Keratinocyte (primary cell): ENCODE measurements at regions not wholly inside any gene's neighbourhood (a gene's known extent, or its start where the extent isn't known, plus 50 kb on each side); places are given as distances from the start of the nearest gene placed in this dataset.
A peak's percentile ranks its signal among the peaks of the same experiment; 100 is the strongest.

Experiments used
- DNase-seq: peaks from one replicate; pipeline ENCODE4 v3.0.0-alpha.2; 2011; ENCODE audit warnings: low read depth, missing footprints, low spot score
- FAIRE-seq: peaks from 2 replicates; lab custom pipeline; 2011; peaks lifted over from hg19 to GRCh38; lab: Jason Lieb, UNC
- H2AFZ ChIP-seq: 2 replicates; pipeline ENCODE4 v1.6.0; 2012; ENCODE audit warnings: low read length, control low read depth, inconsistent platforms; ENCODE audit not compliant: control insufficient read depth
- H3K27ac ChIP-seq: 2 replicates; pipeline ENCODE4 v1.5.1; 2011; ENCODE audit warnings: low read length; ENCODE audit not compliant: control insufficient read depth, insufficient read depth
- H3K27me3 ChIP-seq: 3 replicates; pipeline ENCODE4 v1.6.0; 2011; ENCODE audit warnings: low read length; ENCODE audit not compliant: control insufficient read depth, insufficient read depth; ENCODE audit errors: extremely low read depth
- H3K36me3 ChIP-seq, 2 experiments: 2 replicates in 1 of 2; 3 replicates in 1 of 2; pipeline ENCODE4 v1.5.1; 2011; ENCODE audit warnings: low read length in 2 of 2, mild to moderate bottlenecking in 1 of 2; ENCODE audit not compliant: control insufficient read depth in 2 of 2, insufficient read depth in 2 of 2; ENCODE audit errors: extremely low read depth in 1 of 2
- H3K4me1 ChIP-seq: 3 replicates; pipeline ENCODE4 v1.5.1; 2011; ENCODE audit warnings: low read length; ENCODE audit not compliant: control insufficient read depth, insufficient read depth; ENCODE audit errors: extremely low read depth
- H3K4me2 ChIP-seq: 3 replicates; pipeline ENCODE4 v1.6.0; 2011; ENCODE audit warnings: low read depth, low read length; ENCODE audit not compliant: control insufficient read depth, insufficient read depth; ENCODE audit errors: extremely low read depth
- H3K4me3 ChIP-seq, 3 experiments: fragments of 200-600 bp in 1 of 3; sonication (generic) in 1 of 3; 2 replicates in 2 of 3; 3 replicates in 1 of 3; pipeline ENCODE4 v1.5.1; 2011 to 2016; ENCODE audit warnings: low read length in 3 of 3, mild to moderate bottlenecking in 3 of 3, control low read depth in 2 of 3, inconsistent platforms in 1 of 3, low read depth in 1 of 3, mixed read lengths in 1 of 3, mixed run types in 1 of 3, moderate library complexity in 1 of 3; ENCODE audit not compliant: control insufficient read depth in 2 of 3, insufficient read depth in 2 of 3; ENCODE audit errors: extremely low read depth in 1 of 3
- H3K79me2 ChIP-seq: 2 replicates; pipeline ENCODE4 v1.6.0; 2012; ENCODE audit warnings: low read length; ENCODE audit not compliant: control insufficient read depth, insufficient read depth
- H3K9ac ChIP-seq: 3 replicates; pipeline ENCODE4 v1.6.0; 2011; ENCODE audit warnings: low read length; ENCODE audit not compliant: control insufficient read depth, insufficient read depth; ENCODE audit errors: extremely low read depth
- H3K9me1 ChIP-seq: 3 replicates; pipeline ENCODE4 v1.6.0; 2011; ENCODE audit warnings: low read length; ENCODE audit not compliant: control insufficient read depth, insufficient read depth; ENCODE audit errors: extremely low read depth
- H3K9me3 ChIP-seq: 2 replicates; pipeline ENCODE4 v1.5.1; 2012; ENCODE audit warnings: low read depth, low read length; ENCODE audit not compliant: control insufficient read depth
- H4K20me1 ChIP-seq: 3 replicates; pipeline ENCODE4 v1.6.0; 2011; ENCODE audit warnings: low read length; ENCODE audit not compliant: control insufficient read depth, insufficient read depth; ENCODE audit errors: extremely low read depth
- EZH2 ChIP-seq: IDR thresholded peaks from one replicate; pipeline ENCODE4 v1.6.1; 2012; ENCODE audit warnings: inconsistent platforms, mild to moderate bottlenecking, low read length, moderate library complexity
- dilution Hi-C: fragments of 300-500 bp; cut with MboI; formaldehyde crosslinking; loops from one replicate; pipeline ENCODE4 v1.7.0; 2020; ENCODE audit warnings: low sequenced_read_pairs; ENCODE audit not compliant: extremely low pct_ligation_motif_present
- TF ChIP-seq, protein P1 (sequence below), 3 experiments: IDR thresholded peaks in 1 of 3; conservative IDR thresholded peaks in 1 of 3; optimal IDR thresholded peaks in 1 of 3; 2 replicates in 2 of 3; 3 replicates in 1 of 3; pipeline versions ENCODE3 to v1.5.1; 2011; ENCODE audit warnings: low read length in 3 of 3, mild to moderate bottlenecking in 3 of 3, moderate library complexity in 2 of 3, control low read depth in 1 of 3, inconsistent platforms in 1 of 3; ENCODE audit not compliant: insufficient read depth in 2 of 3; ENCODE audit errors: extremely low read depth in 1 of 3

- Histone ChIP-seq H2AFZ (no peak overlapping the region), H3K9ac (no peak overlapping the region), H3K4me3 (no peak overlapping the region), H3K27me3 (no peaks in the 10 kb centered on the region), H3K79me2 (no peaks in the 10 kb centered on the region), H3K9me3 (no peaks in the 10 kb centered on the region), H3K4me2 (no peak overlapping the region), H3K4me1 (peaks cover 25% of the 10 kb centered on the region), H4K20me1 (no peaks in the 10 kb centered on the region), H3K36me3 (no peaks in the 10 kb centered on the region), H3K9me1 (no peaks in the 10 kb centered on the region), H3K27ac (no peak overlapping the region)
- DNase-seq, result no peak
- FAIRE-seq, result no peak
- dilution Hi-C loops, result no loop called here
- TF ChIP-seq EZH2, result no peak
- TF ChIP-seq, protein P1, sequence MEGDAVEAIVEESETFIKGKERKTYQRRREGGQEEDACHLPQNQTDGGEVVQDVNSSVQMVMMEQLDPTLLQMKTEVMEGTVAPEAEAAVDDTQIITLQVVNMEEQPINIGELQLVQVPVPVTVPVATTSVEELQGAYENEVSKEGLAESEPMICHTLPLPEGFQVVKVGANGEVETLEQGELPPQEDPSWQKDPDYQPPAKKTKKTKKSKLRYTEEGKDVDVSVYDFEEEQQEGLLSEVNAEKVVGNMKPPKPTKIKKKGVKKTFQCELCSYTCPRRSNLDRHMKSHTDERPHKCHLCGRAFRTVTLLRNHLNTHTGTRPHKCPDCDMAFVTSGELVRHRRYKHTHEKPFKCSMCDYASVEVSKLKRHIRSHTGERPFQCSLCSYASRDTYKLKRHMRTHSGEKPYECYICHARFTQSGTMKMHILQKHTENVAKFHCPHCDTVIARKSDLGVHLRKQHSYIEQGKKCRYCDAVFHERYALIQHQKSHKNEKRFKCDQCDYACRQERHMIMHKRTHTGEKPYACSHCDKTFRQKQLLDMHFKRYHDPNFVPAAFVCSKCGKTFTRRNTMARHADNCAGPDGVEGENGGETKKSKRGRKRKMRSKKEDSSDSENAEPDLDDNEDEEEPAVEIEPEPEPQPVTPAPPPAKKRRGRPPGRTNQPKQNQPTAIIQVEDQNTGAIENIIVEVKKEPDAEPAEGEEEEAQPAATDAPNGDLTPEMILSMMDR (optimal IDR thresholded peaks at IDR 0.05 in 1 of 3, IDR thresholded peaks at IDR 0.05 in 1 of 3, conservative IDR thresholded peaks at IDR 0.05 in 1 of 3; ENCODE audit: extremely low read depth in 1 of 3, insufficient read depth in 2 of 3, low read length in 3 of 3), result no peak
Measured at GRCh38 chr11:129610545-129610944, 205.1 kb upstream of the TMEM45B start.

GRCh38 chr11:129611661-129612446 is 203.8 kb upstream of the TMEM45B start:
- no peaks in the 10 kb centered on the region for H3K79me2 ChIP-seq
- FAIRE-seq (peak; percentile 29), DNase-seq (no peak)
- peak overlapping the region; percentile 68 for H3K4me2 ChIP-seq
- no peaks in the 10 kb centered on the region for H3K9me3 ChIP-seq
- no peak for TF ChIP-seq EZH2
- TF ChIP-seq, protein P1 (optimal IDR thresholded peaks at IDR 0.05 in 1 of 3, IDR thresholded peaks at IDR 0.05 in 1 of 3, conservative IDR thresholded peaks at IDR 0.05 in 1 of 3; ENCODE audit: extremely low read depth in 1 of 3, insufficient read depth in 2 of 3, low read length in 3 of 3), result no peak
- H3K9me1 ChIP-seq, result no peaks in the 10 kb centered on the region
- H3K9ac ChIP-seq, result peak overlapping the region; percentile 40
- dilution Hi-C loops, result no loop called here
- no peak overlapping the region for H3K4me3 ChIP-seq
- no peaks in the 10 kb centered on the region for H3K36me3 ChIP-seq
- no peak overlapping the region for H3K27ac ChIP-seq
- peak overlapping the region; percentile 50 for H2AFZ ChIP-seq
- peaks cover 25% of the 10 kb centered on the region for H3K4me1 ChIP-seq
- no peaks in the 10 kb centered on the region for H4K20me1 ChIP-seq
- H3K27me3 ChIP-seq, result no peaks in the 10 kb centered on the region
